Stomach (tissue), 4 donors: ENCODE measurements at regions not wholly inside any gene's neighbourhood (a gene's known extent, or its start where the extent isn't known, plus 50 kb on each side); places are given as distances from the start of the nearest gene placed in this dataset.

Source experiments
- POLR2AphosphoS5 ChIP-seq, 3 donors: sonication (generic); formaldehyde crosslinking; IDR thresholded peaks; one replicate each; pipeline ENCODE4 v1.6.1; 2016; ENCODE audit warnings: antibody characterized with exemption in 3 of 3
- TF ChIP-seq, protein P1 (sequence below), 7 experiments: fragments of 450-650 bp in 4 of 7; fragments of 200-600 bp in 3 of 7; sonication (generic) in 3 of 7; IDR thresholded peaks; one replicate each; pipeline ENCODE4 v1.5.1; 2016 to 2019; ENCODE audit warnings: antibody characterized with exemption in 7 of 7, control low read depth in 2 of 7, mild to moderate bottlenecking in 1 of 7

DNA sequence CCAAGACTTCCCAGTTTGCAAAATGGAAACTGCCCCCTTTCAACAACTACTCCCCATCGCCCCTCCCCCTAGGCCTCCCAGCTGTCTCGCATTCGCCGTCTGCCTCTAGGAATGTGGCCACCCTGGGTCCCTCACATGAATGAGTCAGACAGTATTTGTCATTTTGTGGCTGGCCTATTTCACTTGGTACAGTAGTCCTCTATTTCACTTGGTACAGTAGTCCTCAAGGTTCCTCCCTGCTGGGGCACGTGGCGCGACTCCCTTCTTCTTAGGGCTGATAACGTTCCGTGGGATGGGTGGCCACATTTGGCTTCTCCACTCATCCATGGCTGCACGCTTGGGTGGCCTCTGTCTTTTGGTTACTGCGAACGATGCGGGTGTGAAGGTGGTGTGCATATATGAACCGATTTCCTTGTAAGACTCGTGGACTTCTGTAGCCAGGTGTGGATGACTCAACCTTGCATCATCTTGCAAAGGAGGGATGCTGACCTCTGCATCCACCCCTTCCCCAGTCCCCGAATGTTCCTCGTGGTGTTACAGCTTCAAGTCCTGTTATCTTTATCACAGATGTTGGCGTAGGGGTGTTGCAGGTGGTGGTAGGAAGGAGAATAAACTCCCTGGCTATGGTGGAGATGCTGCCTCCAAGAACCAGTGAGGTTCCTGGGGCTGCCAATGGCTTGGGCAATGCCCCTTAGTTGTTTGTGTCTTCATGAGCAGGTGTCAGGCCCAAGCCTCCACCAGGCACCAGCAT is 112.1 kb upstream of the SOX1 start:
- no peak for TF ChIP-seq POLR2AphosphoS5 (IDR thresholded peaks at IDR 0.05)
- TF ChIP-seq, protein P1, sequence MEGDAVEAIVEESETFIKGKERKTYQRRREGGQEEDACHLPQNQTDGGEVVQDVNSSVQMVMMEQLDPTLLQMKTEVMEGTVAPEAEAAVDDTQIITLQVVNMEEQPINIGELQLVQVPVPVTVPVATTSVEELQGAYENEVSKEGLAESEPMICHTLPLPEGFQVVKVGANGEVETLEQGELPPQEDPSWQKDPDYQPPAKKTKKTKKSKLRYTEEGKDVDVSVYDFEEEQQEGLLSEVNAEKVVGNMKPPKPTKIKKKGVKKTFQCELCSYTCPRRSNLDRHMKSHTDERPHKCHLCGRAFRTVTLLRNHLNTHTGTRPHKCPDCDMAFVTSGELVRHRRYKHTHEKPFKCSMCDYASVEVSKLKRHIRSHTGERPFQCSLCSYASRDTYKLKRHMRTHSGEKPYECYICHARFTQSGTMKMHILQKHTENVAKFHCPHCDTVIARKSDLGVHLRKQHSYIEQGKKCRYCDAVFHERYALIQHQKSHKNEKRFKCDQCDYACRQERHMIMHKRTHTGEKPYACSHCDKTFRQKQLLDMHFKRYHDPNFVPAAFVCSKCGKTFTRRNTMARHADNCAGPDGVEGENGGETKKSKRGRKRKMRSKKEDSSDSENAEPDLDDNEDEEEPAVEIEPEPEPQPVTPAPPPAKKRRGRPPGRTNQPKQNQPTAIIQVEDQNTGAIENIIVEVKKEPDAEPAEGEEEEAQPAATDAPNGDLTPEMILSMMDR (IDR thresholded peaks at IDR 0.05) = no peak
